Chondrocyte (in vitro differentiated cells): ENCODE measurements at regions not wholly inside any gene's neighbourhood (a gene's known extent, or its start where the extent isn't known, plus 50 kb on each side); places are given as distances from the start of the nearest gene placed in this dataset.

ENCODE experiments used
- DNase-seq: peaks from one replicate; pipeline ENCODE4 v3.0.0; 2021; ENCODE audit warnings: mixed read lengths, low spot score
- H3K27ac Mint-ChIP-seq: one replicate; pipeline ENCODE4 v1.8.0; 2021; ENCODE audit warnings: mild to moderate bottlenecking, moderate library complexity, mixed read lengths; ENCODE audit not compliant: unreplicated experiment
- H3K27me3 Mint-ChIP-seq: 2 replicates; pipeline ENCODE4 v1.8.0; 2021; ENCODE audit warnings: low read depth, mixed read lengths
- H3K36me3 Mint-ChIP-seq: 2 replicates; pipeline ENCODE4 v1.8.0; 2021; ENCODE audit warnings: low read depth, mixed read lengths
- H3K4me1 Mint-ChIP-seq: 2 replicates; pipeline ENCODE4 v1.8.0; 2021; ENCODE audit warnings: low read depth, mild to moderate bottlenecking, mixed read lengths
- H3K4me3 Mint-ChIP-seq: one replicate; pipeline ENCODE4 v1.8.0; 2021; ENCODE audit warnings: mild to moderate bottlenecking, moderate library complexity, mixed read lengths; ENCODE audit not compliant: unreplicated experiment
- H3K9me3 Mint-ChIP-seq: 2 replicates; pipeline ENCODE4 v1.8.0; 2021; ENCODE audit warnings: low read depth, mixed read lengths
- CTCF ChIP-seq: fragments of 200-600 bp; sonication (generic); IDR thresholded peaks from 2 replicates; pipeline ENCODE4 v1.5.0; 2021; ENCODE audit warnings: antibody characterized with exemption, mild to moderate bottlenecking, moderate library complexity

GRCh38 chr3:180282386-180282785 is 245.6 kb upstream of the PEX5L start:
- no peak for TF ChIP-seq CTCF
- Mint-ChIP-seq H3K27me3 (peaks cover 8% of the 10 kb centered on the region), H3K4me1 (no peaks in the 10 kb centered on the region), H3K4me3 (no peak overlapping the region), H3K27ac (no peak overlapping the region), H3K9me3 (no peaks in the 10 kb centered on the region), H3K36me3 (no peaks in the 10 kb centered on the region)
- no peak for DNase-seq

- no peaks in the 10 kb centered on the region for H3K4me1 Mint-ChIP-seq
- no peak overlapping the region for H3K27ac Mint-ChIP-seq
- no peaks in the 10 kb centered on the region for H3K36me3 Mint-ChIP-seq
- DNase-seq: no peak
- no peak overlapping the region for H3K4me3 Mint-ChIP-seq
- no peak for TF ChIP-seq CTCF
- H3K9me3 Mint-ChIP-seq: no peaks in the 10 kb centered on the region
- peaks cover 11% of the 10 kb centered on the region for H3K27me3 Mint-ChIP-seq
Observed at GRCh38 chr3:180283251-180283650, 246.5 kb upstream of the PEX5L start.

- H3K27ac Mint-ChIP-seq: no peak overlapping the region
- no peak for DNase-seq
- no peak for TF ChIP-seq CTCF
- H3K27me3 Mint-ChIP-seq: peaks cover 12% of the 10 kb centered on the region
- H3K4me3 Mint-ChIP-seq: no peak overlapping the region
- H3K36me3 Mint-ChIP-seq: no peaks in the 10 kb centered on the region
- H3K9me3 Mint-ChIP-seq: no peaks in the 10 kb centered on the region
- H3K4me1 Mint-ChIP-seq: no peaks in the 10 kb centered on the region
Observed at GRCh38 chr3:180284331-180285110, 247.8 kb upstream of the PEX5L start.

GRCh38 chr3:180287703-180288102 is 251.0 kb upstream of the PEX5L start:
- no peaks in the 10 kb centered on the region for H3K36me3 Mint-ChIP-seq
- no peaks in the 10 kb centered on the region for H3K4me1 Mint-ChIP-seq
- DNase-seq: no peak
- peaks cover 12% of the 10 kb centered on the region for H3K27me3 Mint-ChIP-seq
- H3K9me3 Mint-ChIP-seq: no peaks in the 10 kb centered on the region
- H3K27ac Mint-ChIP-seq: no peak overlapping the region
- no peak for TF ChIP-seq CTCF
- no peak overlapping the region for H3K4me3 Mint-ChIP-seq

- Mint-ChIP-seq H3K4me1 (no peaks in the 10 kb centered on the region), H3K4me3 (no peak overlapping the region), H3K27me3 (peaks cover 12% of the 10 kb centered on the region), H3K9me3 (no peaks in the 10 kb centered on the region), H3K36me3 (no peaks in the 10 kb centered on the region), H3K27ac (no peak overlapping the region)
- no peak for DNase-seq
- no peak for TF ChIP-seq CTCF
Observed at GRCh38 chr3:180288816-180289215, 252.1 kb upstream of the PEX5L start.
